Stimulated activated CD4-positive, alpha-beta T cell treated with anti-CD3 and anti-CD28 coated beads, Interleukin-1b, Interleukin-23, amount 100 ng/mL, for 1 hour (primary cell): ENCODE measurements at regions not wholly inside any gene's neighbourhood (a gene's known extent, or its start where the extent isn't known, plus 50 kb on each side); places are given as distances from the start of the nearest gene placed in this dataset.

Experiments used
- DNase-seq, 2 donors: peaks; one replicate each; pipeline ENCODE4 v3.0.0-alpha.2; 2020; ENCODE audit warnings: low read depth in 2 of 2

DNA sequence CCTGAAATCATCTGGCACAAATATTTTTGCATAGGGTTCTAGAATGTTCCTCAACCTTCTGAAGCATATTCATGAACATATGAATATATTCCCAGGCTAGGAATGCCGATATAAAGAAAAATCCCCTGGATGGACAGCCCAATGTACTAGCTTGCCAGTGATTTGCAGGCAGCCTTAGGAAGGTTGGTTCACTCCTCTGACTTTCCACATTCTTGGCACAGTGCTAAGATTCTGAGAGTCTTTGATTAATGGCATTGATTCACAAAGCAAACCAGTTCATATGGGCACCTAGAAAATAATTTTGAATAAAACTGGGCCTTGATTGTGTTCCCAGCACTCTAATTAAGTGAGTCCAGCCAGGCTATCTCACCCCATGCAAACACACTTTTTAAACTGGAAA lies 56.9 kb upstream of the ENPP4 start:
- DNase-seq, result no peak

DNA sequence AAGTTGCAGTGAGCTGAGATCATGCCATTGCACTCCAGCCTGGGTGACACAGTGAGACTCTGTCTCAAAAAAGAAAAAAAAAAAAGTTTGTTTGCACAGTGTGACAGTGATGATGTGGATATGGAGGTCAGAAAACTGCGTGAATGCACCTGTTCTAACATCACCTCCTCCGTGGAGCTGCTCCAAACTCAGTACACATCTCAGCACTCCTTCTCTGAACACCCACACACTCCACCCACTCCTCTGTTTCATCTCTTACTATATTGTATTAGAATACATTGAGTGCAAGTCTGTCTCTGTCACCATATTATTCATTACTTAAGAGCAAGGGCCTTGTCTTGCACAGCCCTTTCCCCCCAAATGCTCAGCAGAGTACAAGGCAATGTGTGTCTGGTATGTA lies 51.5 kb upstream of the ENPP4 start:
- peak in 1 of 2 donors; percentile 14 for DNase-seq

DNA sequence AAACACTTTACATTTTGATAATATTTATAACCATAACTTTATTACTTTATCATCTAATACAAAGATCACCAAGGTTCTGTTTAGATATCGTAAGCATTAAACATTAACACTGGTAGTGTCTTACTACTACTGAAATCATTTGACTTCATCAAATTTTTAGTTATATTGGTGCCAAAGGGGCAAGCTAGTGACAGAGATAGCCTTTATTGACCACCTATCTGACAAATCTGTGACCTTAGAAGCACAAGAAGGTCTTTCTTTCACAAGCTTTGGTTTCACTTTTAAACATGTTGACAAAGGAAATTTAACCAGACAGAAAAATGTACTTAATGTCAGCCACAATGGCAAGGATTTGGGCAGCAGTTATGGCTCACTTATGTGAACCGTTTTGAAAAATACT lies 50.7 kb upstream of the ENPP4 start:
- no peak for DNase-seq
